ENCODE measurements at regions not wholly inside any gene's neighbourhood (a gene's known extent, or its start where the extent isn't known, plus 50 kb on each side); places are given as distances from the start of the nearest gene placed in this dataset.

DNA sequence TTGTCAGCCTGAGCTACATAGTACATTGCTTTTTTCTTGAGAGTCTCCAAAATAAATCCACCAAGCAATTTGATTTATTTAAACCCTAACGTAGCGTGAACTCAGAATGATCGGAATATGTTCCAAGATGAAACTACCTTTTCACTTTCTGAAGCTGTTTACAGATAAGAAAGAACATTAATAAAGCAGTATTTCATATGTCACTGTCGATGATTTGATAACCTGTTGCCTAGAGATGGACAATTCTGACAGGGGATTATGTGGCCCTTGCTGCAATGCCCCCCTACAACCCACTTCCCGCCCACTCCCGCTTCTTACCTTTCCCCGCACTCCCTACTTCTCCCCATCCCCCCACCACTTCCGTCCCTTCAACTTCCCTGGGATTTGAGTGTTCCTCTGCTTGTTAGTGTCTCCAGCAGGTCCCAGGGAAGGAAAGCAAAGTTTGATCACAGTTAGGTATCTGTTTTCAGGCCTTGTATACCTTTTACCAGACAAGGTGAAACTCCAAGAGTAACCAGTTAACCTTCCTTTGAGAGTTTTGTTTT lies 229.2 kb upstream of the HMGA2 start:
- DNase-seq: no peak
- CTCF ChIA-PET: no interaction called here
- H3K4me3 Mint-ChIP-seq: no peak overlapping the region
- no peak for ATAC-seq
- H3K27ac Mint-ChIP-seq: no peak overlapping the region
- no peaks in the 10 kb centered on the region for H3K4me1 Mint-ChIP-seq
- H3K27me3 Mint-ChIP-seq: peaks cover 3% of the 10 kb centered on the region
- H3K9me3 Mint-ChIP-seq (ENCODE audit: low read depth): no peaks in the 10 kb centered on the region
- H3K36me3 Mint-ChIP-seq: no peaks in the 10 kb centered on the region

DNA sequence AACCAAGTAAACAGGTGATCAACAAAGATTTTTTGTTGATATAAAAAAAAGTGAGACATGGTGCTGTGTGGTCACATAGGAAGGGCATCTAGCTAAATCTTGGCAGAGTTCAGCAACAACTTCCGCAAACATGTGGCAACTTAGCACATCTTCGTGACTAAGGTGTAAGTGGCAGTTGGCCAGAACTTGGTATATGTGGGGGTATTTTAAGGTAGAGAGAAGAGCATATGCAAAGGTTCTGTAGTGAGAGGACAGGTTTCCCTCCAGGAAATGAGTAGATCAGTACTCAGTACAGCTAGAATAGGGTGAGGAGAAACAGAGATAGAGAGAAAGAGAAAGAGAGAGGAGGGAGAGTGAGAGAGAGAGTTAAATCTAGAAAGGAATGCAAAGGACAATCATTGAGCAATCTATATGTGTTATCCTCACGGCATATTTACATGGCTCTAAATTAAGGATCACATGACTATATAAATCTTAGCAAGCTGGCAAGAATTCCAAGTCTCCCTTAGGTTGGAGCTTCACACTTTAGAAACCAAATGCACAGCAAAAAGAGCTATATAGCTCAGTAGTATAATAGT lies 227.7 kb upstream of the HMGA2 start:
- Mint-ChIP-seq H3K36me3 (no peaks in the 10 kb centered on the region), H3K4me3 (no peak overlapping the region), H3K27ac (no peak overlapping the region), H3K9me3 (ENCODE audit: low read depth) (no peaks in the 10 kb centered on the region), H3K27me3 (peaks cover 6% of the 10 kb centered on the region), H3K4me1 (no peaks in the 10 kb centered on the region)
- no peak for DNase-seq
- no peak for ATAC-seq
- CTCF ChIA-PET: no interaction called here

DNA sequence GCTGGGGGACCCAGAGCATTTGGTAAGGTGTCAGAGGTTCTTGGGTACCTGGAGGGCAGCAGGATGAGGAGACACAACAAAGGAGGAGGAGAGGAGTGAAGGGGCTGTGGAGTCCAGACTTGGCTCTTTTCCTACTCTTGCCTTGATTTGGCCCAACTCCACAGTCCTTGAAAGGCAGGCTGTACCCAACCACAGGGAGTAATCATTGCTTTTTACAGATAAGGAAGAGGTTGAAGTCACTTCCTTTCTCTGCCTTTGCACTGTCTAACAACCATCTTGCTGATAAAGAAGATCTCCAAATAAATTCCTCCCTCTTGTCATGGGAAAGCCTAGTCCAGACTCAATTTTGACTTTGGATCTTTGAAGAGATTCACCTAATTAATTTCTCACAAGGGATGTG lies 226.8 kb upstream of the HMGA2 start:
- no peaks in the 10 kb centered on the region for H3K36me3 Mint-ChIP-seq
- H3K4me3 Mint-ChIP-seq: no peak overlapping the region
- no peaks in the 10 kb centered on the region for H3K9me3 Mint-ChIP-seq (ENCODE audit: low read depth)
- CTCF ChIA-PET: interaction anchor here (1.1 kb wide), 1 partner anchor 468 kb away, joined by 3 read pairs; no protein-coding TSS in a partner anchor
- H3K4me1 Mint-ChIP-seq: no peaks in the 10 kb centered on the region
- ATAC-seq (no peak), DNase-seq (no peak)
- H3K27ac Mint-ChIP-seq: no peak overlapping the region
- peaks cover 6% of the 10 kb centered on the region for H3K27me3 Mint-ChIP-seq

DNA sequence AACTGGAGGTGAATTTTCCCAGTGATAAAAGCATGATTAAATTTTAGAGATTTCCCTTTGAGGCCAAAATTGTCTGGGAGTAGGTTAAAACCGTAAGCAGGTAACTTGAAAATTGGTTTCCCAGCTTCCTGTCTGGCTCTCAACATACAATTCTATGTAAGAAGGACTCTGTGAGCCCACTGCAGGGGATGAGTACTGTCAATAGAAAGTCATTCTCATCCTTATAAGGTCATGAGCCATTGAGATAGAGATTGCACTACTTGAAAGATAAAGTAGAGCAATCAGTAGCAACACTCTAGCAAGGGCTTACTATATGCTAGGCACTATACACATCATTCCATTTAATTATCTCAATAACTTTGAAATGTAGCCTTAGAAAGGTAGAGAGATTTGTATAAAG lies 225.6 kb upstream of the HMGA2 start:
- Mint-ChIP-seq H3K27ac (no peak overlapping the region), H3K36me3 (no peaks in the 10 kb centered on the region), H3K9me3 (ENCODE audit: low read depth) (no peaks in the 10 kb centered on the region), H3K4me1 (no peaks in the 10 kb centered on the region), H3K27me3 (peaks cover 6% of the 10 kb centered on the region), H3K4me3 (no peak overlapping the region)
- CTCF ChIA-PET: no interaction called here
- no peak for DNase-seq
- no peak for ATAC-seq

DNA sequence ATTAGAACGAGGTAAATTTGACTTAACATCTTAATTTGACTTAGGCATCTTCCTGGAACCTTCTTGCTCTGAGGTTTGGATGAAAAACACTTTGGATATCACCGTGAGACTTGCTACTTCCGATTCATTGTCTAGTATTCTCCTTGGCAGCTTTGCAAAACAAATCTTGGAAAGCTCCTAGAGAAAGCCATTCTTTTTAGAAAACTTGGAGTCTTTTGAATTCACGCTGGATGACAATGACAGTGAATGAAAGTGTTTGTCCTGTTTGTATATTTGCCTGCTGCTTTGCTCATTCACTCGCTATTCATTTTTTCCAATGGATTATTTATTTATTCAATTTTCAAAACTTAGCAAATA lies 222.1 kb upstream of the HMGA2 start:
- Mint-ChIP-seq H3K9me3 (ENCODE audit: low read depth) (no peaks in the 10 kb centered on the region), H3K27ac (no peak overlapping the region), H3K36me3 (no peaks in the 10 kb centered on the region), H3K4me1 (no peaks in the 10 kb centered on the region), H3K27me3 (peaks cover 9% of the 10 kb centered on the region), H3K4me3 (no peak overlapping the region)
- no peak for DNase-seq
- CTCF ChIA-PET: interaction anchor here (1.4 kb wide), 1 partner anchor 8 kb away, joined by 5 read pairs; no protein-coding TSS in a partner anchor
- ATAC-seq: no peak

DNA sequence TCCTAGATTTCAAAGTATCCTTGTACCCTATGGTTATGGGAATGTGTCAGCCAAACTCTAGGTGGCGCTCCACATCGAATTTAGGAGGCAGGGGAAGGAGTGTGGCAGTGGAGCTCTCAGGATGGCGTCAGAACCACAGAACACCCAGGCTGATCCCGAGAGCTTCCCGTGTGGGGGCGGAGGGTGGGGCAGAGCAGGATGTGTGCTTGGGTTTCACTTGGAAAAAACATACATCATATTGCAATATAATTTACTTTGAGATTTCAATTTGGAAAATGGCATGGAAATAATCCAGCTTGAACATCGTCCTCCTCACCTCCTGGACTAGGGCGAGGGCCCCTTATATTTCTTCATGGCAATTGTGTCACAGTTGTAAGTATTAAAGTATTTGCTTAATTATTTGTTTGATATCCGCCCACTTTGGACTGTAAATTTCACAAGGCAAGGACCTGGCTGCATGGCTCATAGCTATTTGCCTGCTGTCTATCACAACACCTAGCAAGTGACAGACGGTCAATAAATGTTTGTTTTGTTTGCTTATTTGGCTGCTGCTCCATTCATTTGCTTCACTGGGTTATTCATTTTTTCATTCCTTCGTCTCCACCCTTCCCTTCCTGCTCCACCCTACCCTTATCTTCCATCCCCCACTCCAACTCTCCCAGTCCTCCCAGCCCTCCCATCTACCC lies 221.5 kb upstream of the HMGA2 start:
- ATAC-seq (no peak), DNase-seq (peak; percentile 46)

DNA sequence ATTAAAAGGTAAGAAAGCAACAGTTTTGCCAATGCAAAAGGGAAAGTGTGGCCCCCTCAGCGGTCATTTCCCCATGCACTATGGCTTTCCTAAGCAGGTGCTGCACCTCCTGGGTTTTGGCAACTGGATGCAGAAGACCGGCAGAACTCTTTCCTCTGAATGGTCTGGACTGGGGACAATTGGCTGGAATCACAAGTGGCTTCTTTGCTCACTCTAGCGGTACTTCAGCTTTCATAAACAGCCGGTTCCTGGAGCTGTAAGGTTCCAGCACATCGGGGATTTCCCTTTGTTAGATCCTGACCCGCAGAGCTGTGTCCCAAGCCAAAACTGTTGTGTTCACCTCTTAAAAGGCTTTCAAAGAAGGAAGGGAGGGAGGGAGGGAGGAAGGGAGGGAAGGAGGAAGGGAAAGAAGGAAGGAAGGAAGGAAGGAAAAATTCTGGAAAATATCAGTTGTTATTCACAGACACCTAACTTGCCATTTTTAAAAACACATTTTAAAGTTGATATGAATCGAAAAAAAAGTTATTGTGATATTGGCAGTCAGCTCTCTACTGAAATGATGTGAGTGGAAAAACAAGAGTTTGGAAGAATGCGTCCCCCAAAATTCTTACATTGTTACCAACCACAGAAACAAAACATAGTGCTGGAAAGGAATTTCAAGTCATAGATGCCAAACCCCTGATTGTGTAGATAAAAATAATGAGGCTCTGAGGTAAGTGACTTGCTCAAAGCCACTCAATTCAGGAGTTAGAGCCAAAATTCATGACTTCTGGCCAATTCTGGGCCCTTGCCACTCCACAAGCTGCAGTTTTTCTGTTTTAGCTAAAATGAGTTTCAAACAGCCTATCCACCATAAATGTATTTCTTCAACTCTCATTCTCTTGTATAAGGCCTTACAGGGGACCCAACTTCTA lies 220.6 kb upstream of the HMGA2 start:
- H3K36me3 Mint-ChIP-seq: no peaks in the 10 kb centered on the region
- H3K27ac Mint-ChIP-seq: no peak overlapping the region
- no peaks in the 10 kb centered on the region for H3K4me1 Mint-ChIP-seq
- DNase-seq (no peak), ATAC-seq (no peak)
- H3K9me3 Mint-ChIP-seq (ENCODE audit: low read depth): no peaks in the 10 kb centered on the region
- no peak overlapping the region for H3K4me3 Mint-ChIP-seq
- CTCF ChIA-PET: no interaction called here
- H3K27me3 Mint-ChIP-seq: peaks cover 9% of the 10 kb centered on the region

More for the DNA sequence above, 221.5 kb upstream of the HMGA2 start:
- no peaks in the 10 kb centered on the region for H3K4me1 Mint-ChIP-seq
- H3K27ac Mint-ChIP-seq: no peak overlapping the region
- H3K9me3 Mint-ChIP-seq (ENCODE audit: low read depth): no peaks in the 10 kb centered on the region
- peaks cover 9% of the 10 kb centered on the region for H3K27me3 Mint-ChIP-seq
- no peak overlapping the region for H3K4me3 Mint-ChIP-seq
- CTCF ChIA-PET: interaction anchor here (1.4 kb wide), 1 partner anchor 9 kb away, joined by 5 read pairs; no protein-coding TSS in a partner anchor
- no peaks in the 10 kb centered on the region for H3K36me3 Mint-ChIP-seq

DNA sequence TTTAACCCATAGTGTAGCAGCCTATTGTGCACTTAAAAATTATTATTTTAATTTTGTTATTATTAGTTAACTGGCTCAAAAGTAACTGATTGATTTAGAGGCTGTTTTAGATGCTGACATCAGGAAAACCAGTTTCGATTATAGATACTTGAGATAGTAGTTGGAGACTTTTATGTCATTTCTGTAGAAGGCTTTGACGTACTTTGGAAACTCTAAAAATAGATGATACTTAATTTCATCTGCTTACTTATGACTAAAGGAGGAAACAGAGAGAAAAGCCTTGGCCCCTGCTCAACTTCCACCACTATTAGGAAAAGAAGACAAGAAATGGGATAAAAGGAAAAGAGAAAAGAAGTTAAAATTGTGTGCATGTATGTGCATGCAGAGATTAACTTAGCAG lies 219.3 kb upstream of the HMGA2 start:
- peaks cover 5% of the 10 kb centered on the region for H3K27me3 Mint-ChIP-seq
- H3K9me3 Mint-ChIP-seq (ENCODE audit: low read depth): no peaks in the 10 kb centered on the region
- no peaks in the 10 kb centered on the region for H3K4me1 Mint-ChIP-seq
- no peak overlapping the region for H3K4me3 Mint-ChIP-seq
- ATAC-seq: no peak
- H3K27ac Mint-ChIP-seq: no peak overlapping the region
- CTCF ChIA-PET: no interaction called here
- no peak for DNase-seq
- H3K36me3 Mint-ChIP-seq: no peaks in the 10 kb centered on the region

DNA sequence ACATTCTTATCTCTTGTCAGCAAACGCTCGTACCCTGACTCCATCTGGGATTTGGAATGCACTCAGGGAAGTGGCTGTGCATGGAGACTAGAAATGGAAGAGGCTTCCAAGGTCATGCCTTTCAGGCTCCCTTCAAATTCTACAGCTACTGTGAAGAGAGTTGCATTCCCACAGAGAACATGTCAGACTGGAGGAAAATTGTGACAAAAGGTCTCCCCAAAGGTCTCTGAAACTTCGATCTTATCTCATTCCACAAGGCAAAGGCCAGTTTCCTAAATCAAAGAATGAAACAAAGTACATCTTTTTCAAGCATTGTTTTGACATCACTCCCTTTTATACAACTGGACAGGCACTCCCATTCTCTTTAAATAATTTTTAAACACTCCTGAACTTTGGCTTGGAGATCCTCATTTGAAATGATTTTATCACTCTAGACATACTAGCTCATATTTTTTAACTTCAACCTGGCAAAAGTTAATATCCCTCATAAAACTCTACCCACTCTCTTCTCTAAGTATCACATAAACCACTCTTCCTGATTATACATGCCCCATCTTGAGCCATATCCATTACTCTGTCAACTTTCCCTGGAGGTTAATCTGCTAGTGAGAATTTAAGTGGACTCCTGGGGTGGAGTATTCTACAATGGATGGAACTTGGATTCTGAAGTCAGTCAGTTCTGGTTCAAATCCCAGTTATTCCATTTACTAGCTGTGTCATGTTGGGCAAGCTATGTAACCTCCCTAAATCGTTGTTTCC lies 218.1 kb upstream of the HMGA2 start:
- Mint-ChIP-seq H3K36me3 (no peaks in the 10 kb centered on the region), H3K27ac (no peak overlapping the region)

DNA sequence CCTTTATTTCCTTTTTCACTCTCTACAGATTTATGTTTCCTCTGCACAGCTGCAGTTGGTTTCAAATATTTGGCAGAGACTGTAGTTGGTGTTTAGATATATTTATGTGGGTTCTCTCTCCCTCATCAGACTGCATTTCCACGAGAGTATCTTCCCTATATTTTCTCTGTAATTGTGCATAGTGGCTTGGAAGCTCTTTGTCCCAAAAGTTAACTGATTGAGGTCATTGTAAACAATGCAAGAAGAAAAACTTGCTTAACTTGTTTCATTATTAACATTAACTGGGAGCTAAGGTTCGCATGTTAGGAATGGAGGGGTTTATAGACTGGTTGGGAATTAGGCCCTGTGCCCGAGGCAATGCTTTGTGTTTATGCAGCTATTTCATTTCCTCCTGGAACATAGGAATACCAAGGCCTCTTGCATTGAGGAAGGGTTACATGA lies 216.9 kb upstream of the HMGA2 start:
- no peak for DNase-seq
- CTCF ChIA-PET: no interaction called here
- Mint-ChIP-seq H3K9me3 (ENCODE audit: low read depth) (no peaks in the 10 kb centered on the region), H3K36me3 (no peaks in the 10 kb centered on the region), H3K27me3 (peaks cover 3% of the 10 kb centered on the region), H3K27ac (no peak overlapping the region), H3K4me3 (no peak overlapping the region), H3K4me1 (no peaks in the 10 kb centered on the region)
- no peak for ATAC-seq

More for the DNA sequence above, 218.1 kb upstream of the HMGA2 start:
- no peak overlapping the region for H3K4me3 Mint-ChIP-seq
- ATAC-seq (no peak), DNase-seq (no peak)
- CTCF ChIA-PET: no interaction called here
- H3K27me3 Mint-ChIP-seq: peaks cover 3% of the 10 kb centered on the region
- H3K9me3 Mint-ChIP-seq (ENCODE audit: low read depth): no peaks in the 10 kb centered on the region
- H3K4me1 Mint-ChIP-seq: no peaks in the 10 kb centered on the region

DNA sequence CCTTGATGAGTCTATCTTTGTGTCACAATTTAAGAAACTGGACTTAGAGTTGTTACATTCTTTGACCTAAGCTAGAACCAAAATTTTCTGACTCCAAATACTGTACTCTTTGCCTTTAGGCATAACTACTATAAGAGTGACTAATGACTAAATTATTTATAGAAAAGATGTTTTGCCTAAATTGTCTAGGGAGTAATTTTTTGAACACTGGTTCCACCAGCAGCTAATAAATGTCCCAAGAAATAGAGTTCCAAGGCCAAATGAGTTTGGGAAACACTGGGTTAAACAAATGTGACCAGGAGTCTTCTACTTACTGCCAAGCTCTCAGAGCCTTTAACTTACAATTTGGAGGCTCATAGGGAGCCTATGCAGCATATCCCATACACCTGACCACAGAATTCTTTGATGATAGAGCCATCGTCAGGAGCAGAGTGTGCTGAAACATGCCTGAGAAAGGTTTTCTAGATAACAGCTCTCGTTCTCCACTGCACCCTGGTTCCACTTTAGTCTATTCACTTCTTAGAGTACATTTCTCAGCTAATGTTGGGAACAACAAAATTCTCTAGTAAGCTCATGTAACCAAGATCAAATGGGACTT lies 215.9 kb upstream of the HMGA2 start:
- Mint-ChIP-seq H3K27me3 (peaks cover 3% of the 10 kb centered on the region), H3K9me3 (ENCODE audit: low read depth) (no peaks in the 10 kb centered on the region), H3K36me3 (no peaks in the 10 kb centered on the region), H3K4me1 (no peaks in the 10 kb centered on the region), H3K27ac (no peak overlapping the region), H3K4me3 (no peak overlapping the region)
- CTCF ChIA-PET: no interaction called here
- DNase-seq (no peak), ATAC-seq (no peak)

DNA sequence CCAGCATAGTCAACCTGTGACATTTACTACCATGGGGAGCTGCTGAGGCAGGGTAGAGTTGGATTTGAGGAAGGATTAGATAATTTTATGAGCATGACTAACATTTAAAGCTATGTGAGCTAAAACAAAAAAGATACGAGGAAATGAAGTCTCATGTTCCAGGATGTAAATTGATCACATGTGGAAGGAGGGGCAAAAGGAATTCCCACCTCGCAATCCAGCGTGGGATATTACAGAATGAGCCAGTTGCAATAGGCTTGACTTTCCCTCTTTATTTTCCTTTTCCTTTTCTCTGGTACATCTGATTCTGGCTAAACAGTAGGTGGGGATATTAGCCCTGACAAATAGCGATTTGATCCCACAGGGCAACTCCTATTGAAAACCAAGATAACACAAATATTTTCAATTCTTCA lies 214.9 kb upstream of the HMGA2 start:
- H3K27ac Mint-ChIP-seq: no peak overlapping the region
- no peaks in the 10 kb centered on the region for H3K36me3 Mint-ChIP-seq
- DNase-seq (no peak), ATAC-seq (no peak)
- H3K9me3 Mint-ChIP-seq (ENCODE audit: low read depth): no peaks in the 10 kb centered on the region
- CTCF ChIA-PET: no interaction called here
- H3K4me1 Mint-ChIP-seq: no peaks in the 10 kb centered on the region
- H3K4me3 Mint-ChIP-seq: no peak overlapping the region
- peaks cover 3% of the 10 kb centered on the region for H3K27me3 Mint-ChIP-seq

DNA sequence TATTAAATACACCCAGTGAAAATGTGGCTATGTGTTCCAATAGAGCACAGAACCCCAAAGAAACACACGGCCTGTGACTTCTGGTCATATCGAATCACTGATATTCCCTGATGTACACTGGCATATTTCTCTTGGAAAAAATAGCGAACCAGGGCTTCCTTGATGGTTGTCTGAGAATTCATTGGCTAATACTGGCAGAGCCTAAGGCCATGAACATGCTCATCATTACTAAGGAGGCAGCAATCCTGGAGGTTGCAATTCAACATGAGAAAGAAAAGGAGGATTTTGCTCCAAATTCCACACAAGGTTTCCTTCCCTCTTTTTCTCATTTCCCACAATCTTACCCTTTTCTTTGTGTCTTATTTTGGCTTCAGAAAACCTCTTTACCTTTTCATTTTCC lies 212.9 kb upstream of the HMGA2 start:
- ATAC-seq (no peak), DNase-seq (no peak)
- no peaks in the 10 kb centered on the region for H3K9me3 Mint-ChIP-seq (ENCODE audit: low read depth)
- H3K36me3 Mint-ChIP-seq: no peaks in the 10 kb centered on the region
- no peaks in the 10 kb centered on the region for H3K4me1 Mint-ChIP-seq
- no peak overlapping the region for H3K4me3 Mint-ChIP-seq
- H3K27me3 Mint-ChIP-seq: no peaks in the 10 kb centered on the region
- H3K27ac Mint-ChIP-seq: no peak overlapping the region
- CTCF ChIA-PET: no interaction called here

Data from activated CD8-positive, alpha-beta memory T cell treated with anti-CD3 and anti-CD28 coated beads, Interleukin-2, amount 10 ng/mL, durations not matched to agents 7 days and 5 days (primary cell).